ENCODE measurements at regions not wholly inside any gene's neighbourhood (a gene's known extent, or its start where the extent isn't known, plus 50 kb on each side); places are given as distances from the start of the nearest gene placed in this dataset.

- no peak for DNase-seq
- no peaks in the 10 kb centered on the region for H3K36me3 Mint-ChIP-seq (ENCODE audit: low read depth)
- H3K27me3 Mint-ChIP-seq (ENCODE audit: insufficient read depth), result no peaks in the 10 kb centered on the region; the same call in 1 of the 2 replicates
- H3K9me3 Mint-ChIP-seq, result peaks cover 40% of the 10 kb centered on the region
- no peak overlapping the region for H3K27ac Mint-ChIP-seq
- no peaks in the 10 kb centered on the region for H3K4me1 Mint-ChIP-seq (ENCODE audit: low read depth)
- TF ChIP-seq, protein P1, sequence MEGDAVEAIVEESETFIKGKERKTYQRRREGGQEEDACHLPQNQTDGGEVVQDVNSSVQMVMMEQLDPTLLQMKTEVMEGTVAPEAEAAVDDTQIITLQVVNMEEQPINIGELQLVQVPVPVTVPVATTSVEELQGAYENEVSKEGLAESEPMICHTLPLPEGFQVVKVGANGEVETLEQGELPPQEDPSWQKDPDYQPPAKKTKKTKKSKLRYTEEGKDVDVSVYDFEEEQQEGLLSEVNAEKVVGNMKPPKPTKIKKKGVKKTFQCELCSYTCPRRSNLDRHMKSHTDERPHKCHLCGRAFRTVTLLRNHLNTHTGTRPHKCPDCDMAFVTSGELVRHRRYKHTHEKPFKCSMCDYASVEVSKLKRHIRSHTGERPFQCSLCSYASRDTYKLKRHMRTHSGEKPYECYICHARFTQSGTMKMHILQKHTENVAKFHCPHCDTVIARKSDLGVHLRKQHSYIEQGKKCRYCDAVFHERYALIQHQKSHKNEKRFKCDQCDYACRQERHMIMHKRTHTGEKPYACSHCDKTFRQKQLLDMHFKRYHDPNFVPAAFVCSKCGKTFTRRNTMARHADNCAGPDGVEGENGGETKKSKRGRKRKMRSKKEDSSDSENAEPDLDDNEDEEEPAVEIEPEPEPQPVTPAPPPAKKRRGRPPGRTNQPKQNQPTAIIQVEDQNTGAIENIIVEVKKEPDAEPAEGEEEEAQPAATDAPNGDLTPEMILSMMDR (IDR thresholded peaks at IDR 0.05), result no peak
- no peak overlapping the region for H3K4me3 Mint-ChIP-seq
Measured at GRCh38 chr20:20939006-20939405, 167.2 kb downstream of the LINC00237 start.

- no peak overlapping the region for H3K4me3 Mint-ChIP-seq
- TF ChIP-seq, protein P1 (IDR thresholded peaks at IDR 0.05), result no peak
- H3K9me3 Mint-ChIP-seq, result peaks cover 40% of the 10 kb centered on the region
- H3K4me1 Mint-ChIP-seq (ENCODE audit: low read depth), result no peaks in the 10 kb centered on the region
- H3K27ac Mint-ChIP-seq, result no peak overlapping the region
- H3K27me3 Mint-ChIP-seq (ENCODE audit: insufficient read depth), result no peaks in the 10 kb centered on the region; the same call in 1 of the 2 replicates
- no peaks in the 10 kb centered on the region for H3K36me3 Mint-ChIP-seq (ENCODE audit: low read depth)
- DNase-seq, result no peak
Measured at GRCh38 chr20:20938599-20938998, 167.6 kb downstream of the LINC00237 start.

GRCh38 chr20:20938131-20938530, 168.0 kb downstream of the LINC00237 start:
- Mint-ChIP-seq H3K27ac (no peak overlapping the region), H3K9me3 (peaks cover 37% of the 10 kb centered on the region)

DNA sequence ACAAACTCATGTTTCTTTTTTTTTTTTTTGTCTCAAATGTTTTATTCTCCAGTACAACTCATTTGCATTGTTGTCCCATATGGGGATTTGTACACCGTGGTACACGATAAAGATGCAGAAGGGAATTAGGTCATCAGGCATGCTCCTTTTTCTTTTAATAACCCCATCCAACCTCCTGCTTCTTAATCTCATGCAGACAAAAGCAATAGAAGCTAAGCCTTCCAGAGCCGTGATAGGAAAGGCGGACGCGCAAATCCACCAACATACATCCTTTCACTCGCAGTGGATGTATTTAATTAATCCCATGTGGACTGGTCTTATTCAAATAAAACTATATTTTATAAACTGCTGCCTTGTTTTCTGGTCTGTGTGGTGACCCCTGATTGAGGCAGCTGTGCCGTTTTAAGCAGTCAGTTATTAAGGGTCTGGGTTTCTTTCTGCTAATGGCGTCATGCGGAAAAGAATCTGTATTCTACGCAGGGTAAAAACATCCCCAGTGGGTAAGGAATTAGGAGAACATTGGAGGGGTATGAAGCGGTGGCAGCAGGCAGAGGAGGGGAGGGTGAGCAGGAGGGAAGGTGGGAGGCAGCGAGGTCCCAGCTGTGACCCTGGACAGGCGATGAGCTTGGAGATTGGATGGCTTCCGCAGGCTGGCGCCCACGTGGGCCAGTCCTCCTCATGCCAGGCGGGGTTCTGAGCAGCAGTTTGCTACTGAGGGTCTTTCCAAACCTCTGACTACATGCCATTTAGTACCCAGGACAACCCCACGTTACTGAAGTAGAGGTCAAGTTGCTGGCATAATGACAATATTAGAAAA, 172.8 kb downstream of the LINC00237 start:
- no peak for DNase-seq
- Mint-ChIP-seq H3K4me3 (no peak overlapping the region), H3K27me3 (ENCODE audit: insufficient read depth) (peaks cover 2% of the 10 kb centered on the region; the same call in 1 of the 2 replicates), H3K9me3 (peaks cover 26% of the 10 kb centered on the region), H3K36me3 (ENCODE audit: low read depth) (no peaks in the 10 kb centered on the region), H3K27ac (no peak overlapping the region), H3K4me1 (ENCODE audit: low read depth) (no peaks in the 10 kb centered on the region)
- TF ChIP-seq, protein P1 (IDR thresholded peaks at IDR 0.05), result no peak

More at GRCh38 chr20:20938131-20938530, 168.0 kb downstream of the LINC00237 start:
- TF ChIP-seq, protein P1 (IDR thresholded peaks at IDR 0.05), result no peak
- Mint-ChIP-seq H3K36me3 (ENCODE audit: low read depth) (no peaks in the 10 kb centered on the region), H3K4me3 (no peak overlapping the region), H3K4me1 (ENCODE audit: low read depth) (no peaks in the 10 kb centered on the region), H3K27me3 (ENCODE audit: insufficient read depth) (no peaks in the 10 kb centered on the region; the same call in 1 of the 2 replicates)
- no peak for DNase-seq

- TF ChIP-seq, protein P1 (IDR thresholded peaks at IDR 0.05), result no peak
- Mint-ChIP-seq H3K36me3 (ENCODE audit: low read depth) (no peaks in the 10 kb centered on the region), H3K4me1 (ENCODE audit: low read depth) (no peaks in the 10 kb centered on the region), H3K9me3 (peaks cover 32% of the 10 kb centered on the region), H3K4me3 (no peak overlapping the region), H3K27ac (no peak overlapping the region), H3K27me3 (ENCODE audit: insufficient read depth) (peaks cover 2% of the 10 kb centered on the region; the same call in 1 of the 2 replicates)
- no peak for DNase-seq
Measured at GRCh38 chr20:20932156-20932555, 174.0 kb downstream of the LINC00237 start.

Measured in HFFc6 (cell line).